ENCODE measurements at regions not wholly inside any gene's neighbourhood (a gene's known extent, or its start where the extent isn't known, plus 50 kb on each side); places are given as distances from the start of the nearest gene placed in this dataset.
"Not testable (repeated sequence)": the region's sequence is repeated elsewhere in the genome, so short reads cannot be mapped to it uniquely, and the experiment has no call there.

GRCh38 chr2:94576486-94576885 lies 294.7 kb upstream of the TEKT4 start:
- not testable (repeated sequence) for DNase-seq

- not testable (repeated sequence) for DNase-seq
Measured at GRCh38 chr2:94577160-94577559, 294.1 kb upstream of the TEKT4 start.

GRCh38 chr2:94579221-94579620 lies 292.0 kb upstream of the TEKT4 start:
- not testable (repeated sequence) for DNase-seq

DNA sequence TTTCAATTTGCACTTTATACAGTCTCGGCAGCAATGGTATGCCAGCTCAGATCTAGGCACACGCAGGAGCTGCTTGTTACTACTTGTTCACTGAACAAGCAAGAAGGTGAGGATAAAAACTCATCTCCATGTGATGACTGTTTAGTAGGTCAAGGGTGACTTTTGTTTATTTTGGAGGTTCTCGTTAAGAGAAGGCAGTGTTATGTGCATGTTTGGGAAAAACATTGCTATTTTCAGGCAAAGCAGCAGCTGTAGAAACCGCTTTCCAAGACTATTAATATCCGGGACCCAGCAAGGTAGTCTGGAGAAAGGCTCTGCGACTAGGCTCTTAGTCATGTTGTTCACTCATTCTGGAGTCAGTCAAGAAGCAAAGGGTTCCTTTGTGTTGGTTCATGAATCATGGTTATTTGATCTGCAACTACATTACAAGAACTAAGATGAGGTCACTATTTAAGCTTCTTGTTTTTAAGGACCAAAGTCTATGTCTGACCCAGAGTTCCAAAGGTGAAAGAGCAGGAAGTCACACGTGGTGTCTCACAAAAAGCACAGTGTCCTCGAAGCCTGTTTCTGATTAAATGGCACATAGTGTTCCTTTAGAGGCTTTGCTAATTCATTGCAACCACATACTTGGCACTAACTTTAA lies 288.0 kb upstream of the TEKT4 start:
- not testable (repeated sequence) for DNase-seq

DNA sequence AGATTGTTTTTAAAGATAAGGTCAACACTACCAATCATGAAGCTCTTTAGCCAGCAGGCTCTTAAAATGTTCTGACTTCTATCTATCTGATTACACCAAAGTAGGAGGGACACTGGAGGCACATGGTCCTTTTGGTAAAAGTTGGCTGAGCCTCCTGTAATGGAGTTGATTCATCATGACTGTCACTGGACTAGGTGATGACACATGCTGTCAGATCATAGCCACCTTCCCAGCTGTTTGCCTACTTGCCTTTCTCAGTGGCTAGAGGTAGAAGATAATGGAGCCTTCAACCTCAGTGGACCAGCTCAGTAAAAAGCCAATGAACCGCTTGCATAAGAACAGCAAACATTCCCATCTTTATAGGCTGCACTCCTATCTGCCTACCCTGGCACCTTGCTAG lies 286.7 kb upstream of the TEKT4 start:
- DNase-seq = not testable (repeated sequence)

GRCh38 chr2:94586032-94586982 lies 284.9 kb upstream of the TEKT4 start:
- DNase-seq = peak; percentile 32

DNA sequence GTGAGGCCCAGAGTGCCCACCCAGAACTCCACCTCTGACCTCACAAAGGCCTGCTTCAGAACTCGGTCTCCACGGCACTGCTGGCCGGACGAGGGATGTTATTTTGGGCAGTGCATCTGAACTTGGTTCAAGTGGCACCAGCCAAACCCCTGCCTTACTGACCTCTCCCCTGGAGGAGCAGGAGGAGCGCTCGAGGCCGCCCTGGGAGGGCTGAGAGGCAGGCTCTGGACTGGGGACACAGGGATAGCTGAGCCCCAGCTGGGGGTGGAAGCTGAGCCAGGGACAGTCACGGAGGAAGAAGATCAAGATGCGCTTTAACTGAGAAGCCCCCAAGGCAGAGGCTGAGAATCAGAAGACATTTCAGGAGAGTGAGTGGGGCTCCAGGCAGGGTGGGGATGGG lies 284.2 kb upstream of the TEKT4 start:
- not testable (repeated sequence) for DNase-seq

- not testable (repeated sequence) for DNase-seq
Measured at GRCh38 chr2:94594019-94594836, 277.0 kb upstream of the TEKT4 start.

DNA sequence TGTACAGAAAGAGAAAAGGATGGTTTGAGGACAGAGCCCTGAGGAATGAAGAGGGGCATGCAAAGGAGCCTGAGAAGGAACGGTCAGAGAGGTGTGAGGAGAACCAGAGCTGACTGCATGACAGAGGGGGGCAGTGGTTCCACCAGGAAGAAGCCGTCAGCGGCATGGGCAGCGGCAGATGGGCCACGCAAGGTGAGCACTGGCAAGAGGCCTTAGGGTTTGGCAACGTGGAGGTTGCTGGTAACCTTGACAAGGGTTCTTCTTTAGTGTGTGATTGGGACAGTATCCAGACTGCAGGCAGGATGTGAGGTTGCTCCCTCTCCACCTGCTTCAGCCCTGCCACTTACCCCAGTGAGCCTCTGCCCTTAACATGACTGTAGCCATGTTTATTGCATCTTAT lies 275.3 kb upstream of the TEKT4 start:
- DNase-seq = not testable (repeated sequence)

DNA sequence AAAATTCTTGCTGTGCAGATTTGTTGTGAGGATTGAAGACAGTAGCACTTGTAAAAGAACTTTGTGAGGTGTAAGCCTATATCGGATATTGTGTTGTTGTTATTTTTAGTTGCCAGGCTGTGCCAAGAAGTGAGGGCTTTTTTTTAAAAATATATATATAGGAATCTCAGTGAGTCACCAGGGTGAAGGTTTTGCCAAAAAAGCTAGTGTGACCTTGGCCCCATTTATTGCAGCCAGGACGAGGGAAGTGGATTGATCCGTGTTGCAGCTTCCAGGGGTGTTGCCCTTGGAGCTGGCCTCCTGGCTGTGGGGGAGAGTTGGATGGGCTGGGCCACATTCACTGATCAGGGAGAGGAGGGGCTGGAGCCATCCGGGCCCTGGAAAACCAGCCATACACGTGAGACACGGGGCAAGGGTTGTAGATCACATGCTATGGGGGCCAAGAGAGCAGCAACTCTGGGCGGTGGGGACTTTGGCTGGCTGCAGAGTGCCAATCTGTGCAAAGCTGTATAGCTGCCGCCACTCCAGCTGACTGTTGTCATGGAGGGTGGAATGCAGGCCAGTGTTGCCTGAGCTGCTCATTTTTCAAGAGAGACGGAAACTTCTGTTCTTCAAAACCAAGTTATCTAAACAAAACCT lies 273.0 kb upstream of the TEKT4 start:
- DNase-seq = not testable (repeated sequence)

DNA sequence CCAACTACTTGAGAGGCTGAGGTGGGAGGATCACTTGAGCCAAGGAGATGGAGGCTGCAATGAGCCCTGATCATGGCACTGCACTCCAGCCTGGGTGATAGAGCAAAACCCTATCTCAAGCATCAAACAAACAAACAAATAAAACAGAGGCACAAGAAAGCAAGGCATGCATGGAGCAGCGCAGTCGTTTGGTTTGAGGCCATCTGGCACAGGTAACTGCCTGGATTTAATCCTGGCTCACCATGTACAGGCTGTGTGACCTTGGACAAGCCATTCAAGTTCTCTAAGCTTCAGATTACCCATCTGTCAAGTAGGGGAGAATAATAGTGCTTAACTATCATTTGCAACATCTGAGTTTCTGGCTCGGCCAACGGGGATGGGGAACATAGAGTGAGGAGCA lies 270.3 kb upstream of the TEKT4 start:
- DNase-seq = not testable (repeated sequence)

DNA sequence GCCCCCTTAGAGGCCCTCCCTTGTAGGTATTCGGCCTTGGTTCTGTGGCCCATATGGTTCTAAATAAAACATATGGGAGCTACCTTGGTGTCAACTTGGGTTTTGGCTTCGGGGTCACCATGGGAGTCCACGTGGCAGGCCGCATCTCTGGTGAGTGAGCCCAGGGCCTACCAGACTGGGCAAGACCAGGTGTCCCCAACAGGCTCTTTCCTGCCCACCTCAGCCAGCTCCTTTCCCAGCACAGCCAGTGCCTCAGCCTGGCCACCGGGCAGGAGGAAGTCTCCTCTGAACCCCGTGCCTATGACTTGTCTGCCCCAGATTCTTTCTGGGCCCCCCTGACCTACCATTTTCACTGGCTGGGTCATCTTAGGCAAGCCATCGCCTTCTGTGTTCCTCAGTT lies 268.8 kb upstream of the TEKT4 start:
- DNase-seq = no peak

DNA sequence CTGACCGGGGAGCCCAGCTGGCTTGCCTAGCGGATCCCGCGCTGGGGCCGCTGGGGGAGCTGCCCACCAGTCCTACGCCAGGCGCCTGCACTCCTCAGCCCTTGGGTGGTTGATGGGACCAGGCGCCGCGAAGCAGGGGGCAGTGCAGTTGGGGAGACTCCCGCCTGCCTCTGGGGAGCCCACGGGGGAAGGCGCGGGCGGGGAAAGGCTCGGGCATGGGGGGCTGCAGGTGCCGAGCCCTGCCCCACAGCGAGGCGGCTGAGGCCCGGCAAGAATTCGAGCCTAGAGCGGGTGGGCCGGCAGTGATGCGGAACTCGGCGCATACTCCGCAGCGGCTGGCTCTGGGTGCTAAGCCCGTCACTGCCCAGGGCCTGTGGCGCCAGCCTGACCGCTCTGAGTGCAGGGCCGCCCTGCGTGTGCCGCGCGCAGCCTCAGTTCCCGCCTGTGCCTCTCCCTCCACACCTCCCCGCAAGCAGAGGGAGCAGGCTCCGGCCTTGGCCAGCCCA lies 249.1 kb upstream of the TEKT4 start:
- DNase-seq = no peak

DNA sequence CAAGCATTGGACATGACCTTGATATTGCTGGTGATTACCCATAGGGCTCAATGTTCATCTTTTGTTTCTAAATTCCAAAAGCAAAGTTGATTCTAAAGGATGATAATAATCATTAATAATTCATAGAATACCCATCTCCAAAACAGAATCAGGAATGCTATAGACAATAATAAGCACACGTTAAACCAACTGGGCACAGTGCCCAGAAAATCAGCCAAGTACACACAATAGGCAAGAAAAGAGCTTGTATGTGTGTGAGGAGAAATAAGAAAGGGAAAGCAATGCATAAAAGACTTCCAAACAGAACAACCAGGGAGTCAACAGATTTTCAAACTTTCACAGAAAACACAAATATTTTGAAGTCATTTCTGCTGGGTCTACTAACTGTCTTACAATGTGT lies 242.3 kb upstream of the TEKT4 start:
- not testable (repeated sequence) for DNase-seq

DNA sequence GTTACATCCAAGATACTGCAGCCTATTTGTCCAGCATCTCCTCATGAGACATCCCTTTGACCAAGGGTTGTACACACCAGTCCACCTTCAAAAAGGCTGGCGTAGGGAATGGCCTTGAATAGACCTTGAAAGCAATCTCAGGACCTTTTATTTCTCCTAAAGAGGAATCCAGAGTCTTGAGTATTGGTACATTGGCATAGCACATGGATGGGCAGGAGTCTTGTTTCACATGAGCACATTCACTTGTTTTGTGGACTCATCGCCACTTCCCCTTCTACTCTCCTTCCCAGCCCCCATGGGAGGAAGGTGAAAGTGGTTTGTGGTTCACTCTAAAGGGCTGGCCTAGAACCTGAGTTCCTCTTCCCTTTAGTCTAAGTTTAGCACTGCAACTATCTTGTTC lies 229.8 kb upstream of the TEKT4 start:
- not testable (repeated sequence) for DNase-seq

DNA sequence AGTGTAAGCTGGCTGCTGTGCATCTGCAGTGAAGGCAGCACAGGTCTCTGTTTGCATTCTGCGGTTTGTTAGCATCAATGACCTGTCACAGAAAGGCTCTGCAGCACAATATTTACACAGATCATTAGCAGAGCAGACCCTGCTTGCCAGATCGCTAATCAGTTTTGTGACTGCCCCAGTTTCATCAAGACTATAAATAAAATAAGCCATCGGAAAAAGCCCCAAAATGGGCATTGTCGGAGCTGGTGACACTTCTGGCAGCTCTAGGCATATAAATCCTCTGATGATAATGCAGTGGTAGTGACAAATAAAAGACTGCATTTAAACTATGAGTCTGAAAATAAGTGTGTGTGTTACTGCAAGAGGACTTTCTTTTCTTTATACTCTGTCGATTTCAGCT lies 219.1 kb upstream of the TEKT4 start:
- not testable (repeated sequence) for DNase-seq

GRCh38 chr2:94669858-94670257 lies 201.4 kb upstream of the TEKT4 start:
- DNase-seq = not testable (repeated sequence)

DNA sequence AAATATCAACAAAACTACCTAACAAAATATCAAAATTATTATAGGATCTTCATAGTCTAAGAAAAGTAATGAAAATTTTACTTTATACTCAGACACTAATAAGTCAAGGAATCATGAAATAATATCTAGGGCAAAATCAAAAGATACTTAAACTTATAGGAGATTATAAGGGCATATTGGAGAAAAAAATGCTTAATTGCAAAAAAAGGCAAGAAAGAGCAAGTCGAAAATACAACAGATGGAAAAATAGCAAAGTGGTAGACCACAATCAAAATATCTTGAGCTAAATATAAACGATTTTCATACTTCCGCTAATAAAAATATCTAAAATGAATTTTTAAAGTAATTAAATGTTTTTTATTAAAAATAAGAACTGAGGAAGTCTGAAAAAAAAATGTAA lies 177.0 kb upstream of the TEKT4 start:
- not testable (repeated sequence) for DNase-seq

DNA sequence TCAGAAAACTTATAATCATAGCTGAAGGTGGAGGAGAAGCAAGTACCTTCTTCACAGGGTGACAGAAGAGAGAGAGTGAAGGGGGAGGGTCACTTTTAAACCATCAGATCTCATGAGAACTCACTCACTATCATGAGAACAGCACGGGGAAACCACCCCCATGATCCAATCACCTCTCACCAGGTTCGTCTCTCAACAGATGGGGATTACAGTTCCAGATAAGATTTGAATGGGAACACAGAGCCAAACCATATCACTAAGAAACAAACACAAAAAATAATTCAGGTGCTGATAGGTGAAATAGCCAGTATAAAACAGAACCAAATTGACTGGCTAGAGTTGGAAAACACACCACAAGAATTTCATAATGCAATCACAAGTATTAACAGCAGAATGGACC lies 162.2 kb upstream of the TEKT4 start:
- not testable (repeated sequence) for DNase-seq

DNA sequence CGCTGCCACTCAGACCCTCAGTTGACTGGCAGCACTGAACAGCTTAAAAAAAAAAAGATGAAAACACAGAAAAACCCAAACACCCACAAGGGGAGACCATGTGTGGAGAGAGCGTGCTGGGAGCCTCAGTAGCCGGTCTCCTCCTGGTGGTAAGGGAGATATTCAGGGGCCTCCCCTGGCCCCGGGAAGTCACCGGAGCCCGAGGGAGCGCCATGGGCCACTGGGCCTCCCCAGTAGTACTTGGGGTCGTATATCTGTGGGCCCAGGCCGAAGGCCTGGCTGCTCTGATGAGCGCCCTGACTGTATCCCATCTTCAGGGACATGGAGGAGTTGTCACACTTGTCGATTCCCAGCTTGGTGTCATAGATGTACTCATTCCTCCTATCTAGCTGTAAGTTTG lies 145.7 kb upstream of the TEKT4 start:
- DNase-seq = no peak

GRCh38 chr2:94735536-94735935 lies 135.7 kb upstream of the TEKT4 start:
- DNase-seq = not testable (repeated sequence)

GRCh38 chr2:94737145-94737544 lies 134.1 kb upstream of the TEKT4 start:
- DNase-seq = not testable (repeated sequence)

Data from stimulated activated CD8-positive, alpha-beta memory T cell treated with anti-CD3 and anti-CD28 coated beads, Interleukin-4, amount 100 ng/mL, for 48 hours (primary cell).